SK-N-SH treated with all-trans-retinoic acid at 6 μM for 48 hours (cell line): ENCODE measurements at regions not wholly inside any gene's neighbourhood (a gene's known extent, or its start where the extent isn't known, plus 50 kb on each side); places are given as distances from the start of the nearest gene placed in this dataset.

ENCODE experiments used
- ATAC-seq: fragments of 200-7000 bp; cut with Tn5 transposase; 3 replicates; pipeline ENCODE4 v1.9.1; 2020; ENCODE audit warnings: mild to moderate bottlenecking, moderate library complexity
- ARNTL ChIP-seq: fragments of 450-650 bp; formaldehyde crosslinking; IDR thresholded peaks from 2 replicates; pipeline ENCODE4 v1.5.0; 2020; ENCODE audit warnings: low read depth, mild to moderate bottlenecking, moderate library complexity, borderline replicate concordance
- BACH2 ChIP-seq: fragments of 250-450 bp; sonication (Bioruptor Pico); IDR thresholded peaks from 2 replicates; pipeline ENCODE4 v1.9.0; 2021; ENCODE audit warnings: mild to moderate bottlenecking, borderline replicate concordance
- CSDC2 ChIP-seq: fragments of 250-450 bp; sonication (Bioruptor Pico); IDR thresholded peaks from 2 replicates; pipeline ENCODE4 v1.5.0; 2020; ENCODE audit warnings: mild to moderate bottlenecking, moderate library complexity
- ESRRG ChIP-seq: fragments of 250-450 bp; sonication (Bioruptor Pico); IDR thresholded peaks from 2 replicates; pipeline ENCODE4 v1.6.1; 2021; ENCODE audit warnings: mild to moderate bottlenecking
- GLIS3 ChIP-seq: fragments of 250-450 bp; sonication (Bioruptor Pico); IDR thresholded peaks from 2 replicates; pipeline ENCODE4 v1.5.0; 2020; ENCODE audit warnings: mild to moderate bottlenecking, moderate library complexity
- ISL1 ChIP-seq: fragments of 250-450 bp; sonication (Bioruptor Pico); IDR thresholded peaks from 2 replicates; pipeline ENCODE4 v2.1.2; 2022; ENCODE audit warnings: mild to moderate bottlenecking, moderate library complexity
- OSR1 ChIP-seq: fragments of 250-450 bp; sonication (Bioruptor Pico); IDR thresholded peaks from 2 replicates; pipeline ENCODE4 v1.8.0; 2022; ENCODE audit warnings: moderate library complexity, mild to moderate bottlenecking, inconsistent platforms
- PPARA ChIP-seq: fragments of 250-450 bp; sonication (Bioruptor Pico); IDR thresholded peaks from 2 replicates; pipeline ENCODE4 v1.5.0; 2020; ENCODE audit warnings: mild to moderate bottlenecking, borderline replicate concordance
- RARB ChIP-seq: fragments of 250-450 bp; sonication (Bioruptor Pico); IDR thresholded peaks from 2 replicates; pipeline ENCODE4 v1.8.0; 2021; ENCODE audit warnings: mild to moderate bottlenecking, moderate library complexity
- SNAI2 ChIP-seq: fragments of 250-450 bp; sonication (Bioruptor Pico); IDR thresholded peaks from 2 replicates; pipeline ENCODE4 v1.5.0; 2020; ENCODE audit warnings: mild to moderate bottlenecking, moderate library complexity
- TCF4 ChIP-seq: fragments of 250-450 bp; sonication (Bioruptor Pico); IDR thresholded peaks from 2 replicates; pipeline ENCODE4 v1.8.0; 2021; ENCODE audit warnings: mild to moderate bottlenecking, moderate library complexity, borderline replicate concordance
- TOX ChIP-seq: fragments of 250-450 bp; sonication (Bioruptor Pico); IDR thresholded peaks from 2 replicates; pipeline ENCODE4 v1.8.0; 2021; ENCODE audit warnings: mild to moderate bottlenecking, moderate library complexity, borderline replicate concordance
- ZC3H10 ChIP-seq: fragments of 250-450 bp; sonication (Bioruptor Pico); IDR thresholded peaks from 2 replicates; pipeline ENCODE4 v1.5.1; 2021; ENCODE audit warnings: mild to moderate bottlenecking, moderate library complexity
- ZFP3 ChIP-seq: fragments of 250-450 bp; sonication (Bioruptor Pico); IDR thresholded peaks from 2 replicates; pipeline ENCODE4 v1.5.0; 2020; ENCODE audit warnings: mild to moderate bottlenecking, moderate library complexity
- ZFP30 ChIP-seq: fragments of 450-650 bp; formaldehyde crosslinking; IDR thresholded peaks from 2 replicates; pipeline ENCODE4 v1.5.0; 2022; ENCODE audit warnings: mild to moderate bottlenecking, moderate library complexity
- ZNF565 ChIP-seq: fragments of 450-650 bp; formaldehyde crosslinking; conservative IDR thresholded peaks from 2 replicates; pipeline ENCODE4 v1.5.0; 2020; ENCODE audit warnings: low read depth, mild to moderate bottlenecking, moderate library complexity
- ZNF70 ChIP-seq: fragments of 450-650 bp; formaldehyde crosslinking; IDR thresholded peaks from 2 replicates; pipeline ENCODE4 v1.5.0; 2020; ENCODE audit warnings: mild to moderate bottlenecking, moderate library complexity
- ZNF8 ChIP-seq: fragments of 450-650 bp; formaldehyde crosslinking; IDR thresholded peaks from 2 replicates; pipeline ENCODE4 v1.5.0; 2020; ENCODE audit warnings: mild to moderate bottlenecking, moderate library complexity
- TF ChIP-seq, protein P1 (sequence below): fragments of 250-450 bp; sonication (Bioruptor Pico); IDR thresholded peaks from 2 replicates; pipeline ENCODE4 v1.8.0; 2020; ENCODE audit warnings: mild to moderate bottlenecking, moderate library complexity, borderline replicate concordance
- TF ChIP-seq, protein P2 (sequence below): fragments of 250-450 bp; sonication (Bioruptor Pico); IDR thresholded peaks from 2 replicates; pipeline ENCODE4 v1.5.0; 2020; ENCODE audit warnings: mild to moderate bottlenecking, moderate library complexity
- TF ChIP-seq, protein P3 (sequence below): fragments of 250-450 bp; sonication (Bioruptor Pico); IDR thresholded peaks from 2 replicates; pipeline ENCODE4 v1.8.0; 2021; ENCODE audit warnings: low read depth, mild to moderate bottlenecking, moderate library complexity, borderline replicate concordance
- TF ChIP-seq, protein P4 (sequence below): fragments of 250-450 bp; sonication (Bioruptor Pico); IDR thresholded peaks from 2 replicates; pipeline ENCODE4 v1.5.1; 2020; ENCODE audit warnings: low read depth, mild to moderate bottlenecking, moderate library complexity
- TF ChIP-seq, protein P5 (sequence below): fragments of 250-450 bp; sonication (Bioruptor Pico); IDR thresholded peaks from 2 replicates; pipeline ENCODE4 v1.5.1; 2021; ENCODE audit warnings: mild to moderate bottlenecking, moderate library complexity

DNA sequence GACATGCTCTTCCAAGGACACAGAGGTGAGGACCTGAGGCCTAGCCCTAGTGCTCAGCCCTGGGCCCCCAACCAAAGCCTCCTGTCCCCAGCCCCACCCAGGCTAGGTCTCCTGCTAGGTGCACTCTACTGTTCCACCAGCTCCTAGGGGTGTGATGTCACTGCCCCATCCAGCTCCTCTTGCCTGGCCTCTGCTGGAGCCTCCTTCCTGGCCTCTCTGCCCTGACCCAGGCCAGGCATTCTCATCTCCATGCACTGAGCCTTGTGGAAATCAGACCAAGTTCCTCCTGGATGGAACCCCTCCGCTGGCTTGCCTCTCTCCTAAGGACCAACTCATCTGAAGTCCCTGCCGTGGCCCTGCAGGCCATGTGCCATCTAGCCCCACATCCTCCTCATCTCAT, 156.8 kb downstream of the INHBB start:
- no peak for ATAC-seq
- TF ChIP-seq ZNF70 (CRISPR knock-in tag) (no peak), PPARA (CRISPR knock-in tag) (no peak)
- TF ChIP-seq, protein P1, sequence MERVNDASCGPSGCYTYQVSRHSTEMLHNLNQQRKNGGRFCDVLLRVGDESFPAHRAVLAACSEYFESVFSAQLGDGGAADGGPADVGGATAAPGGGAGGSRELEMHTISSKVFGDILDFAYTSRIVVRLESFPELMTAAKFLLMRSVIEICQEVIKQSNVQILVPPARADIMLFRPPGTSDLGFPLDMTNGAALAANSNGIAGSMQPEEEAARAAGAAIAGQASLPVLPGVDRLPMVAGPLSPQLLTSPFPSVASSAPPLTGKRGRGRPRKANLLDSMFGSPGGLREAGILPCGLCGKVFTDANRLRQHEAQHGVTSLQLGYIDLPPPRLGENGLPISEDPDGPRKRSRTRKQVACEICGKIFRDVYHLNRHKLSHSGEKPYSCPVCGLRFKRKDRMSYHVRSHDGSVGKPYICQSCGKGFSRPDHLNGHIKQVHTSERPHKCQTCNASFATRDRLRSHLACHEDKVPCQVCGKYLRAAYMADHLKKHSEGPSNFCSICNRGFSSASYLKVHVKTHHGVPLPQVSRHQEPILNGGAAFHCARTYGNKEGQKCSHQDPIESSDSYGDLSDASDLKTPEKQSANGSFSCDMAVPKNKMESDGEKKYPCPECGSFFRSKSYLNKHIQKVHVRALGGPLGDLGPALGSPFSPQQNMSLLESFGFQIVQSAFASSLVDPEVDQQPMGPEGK (CRISPR knock-in tag): no peak

DNA sequence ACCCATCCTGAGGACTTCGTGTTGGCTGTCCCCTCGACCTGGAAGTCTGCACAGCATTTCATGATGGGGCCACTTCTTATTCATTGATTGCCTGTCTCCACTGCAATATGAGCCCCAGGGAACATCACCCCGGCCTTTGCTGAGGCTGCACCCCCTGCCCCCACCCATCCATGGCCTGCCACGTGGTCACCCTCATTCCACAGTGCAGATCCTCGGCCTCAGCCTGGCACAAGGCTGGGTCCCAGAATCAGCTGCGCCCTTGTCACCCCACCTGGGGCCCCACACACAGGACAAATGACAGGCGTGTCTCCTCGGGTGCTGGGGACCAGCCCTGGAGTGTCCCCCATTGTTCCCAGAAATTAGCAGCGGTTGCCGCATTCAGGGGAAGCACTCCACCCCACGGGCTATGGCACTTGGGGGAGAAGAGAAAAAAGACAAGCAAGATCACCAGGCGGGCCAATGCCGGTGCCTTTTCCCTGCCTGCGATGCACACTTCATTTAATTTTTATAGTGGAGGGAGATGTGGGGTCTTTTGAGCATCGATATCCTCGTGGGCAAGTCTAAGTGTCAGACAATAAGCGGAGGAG, 157.4 kb downstream of the INHBB start:
- no peak for ATAC-seq
- TF ChIP-seq BACH2: no peak
- TF ChIP-seq ARNTL (CRISPR knock-in tag): no peak
- TF ChIP-seq ZFP30 (CRISPR knock-in tag): no peak
- no peak for TF ChIP-seq ZNF565 (CRISPR knock-in tag)
- TF ChIP-seq, protein P2, sequence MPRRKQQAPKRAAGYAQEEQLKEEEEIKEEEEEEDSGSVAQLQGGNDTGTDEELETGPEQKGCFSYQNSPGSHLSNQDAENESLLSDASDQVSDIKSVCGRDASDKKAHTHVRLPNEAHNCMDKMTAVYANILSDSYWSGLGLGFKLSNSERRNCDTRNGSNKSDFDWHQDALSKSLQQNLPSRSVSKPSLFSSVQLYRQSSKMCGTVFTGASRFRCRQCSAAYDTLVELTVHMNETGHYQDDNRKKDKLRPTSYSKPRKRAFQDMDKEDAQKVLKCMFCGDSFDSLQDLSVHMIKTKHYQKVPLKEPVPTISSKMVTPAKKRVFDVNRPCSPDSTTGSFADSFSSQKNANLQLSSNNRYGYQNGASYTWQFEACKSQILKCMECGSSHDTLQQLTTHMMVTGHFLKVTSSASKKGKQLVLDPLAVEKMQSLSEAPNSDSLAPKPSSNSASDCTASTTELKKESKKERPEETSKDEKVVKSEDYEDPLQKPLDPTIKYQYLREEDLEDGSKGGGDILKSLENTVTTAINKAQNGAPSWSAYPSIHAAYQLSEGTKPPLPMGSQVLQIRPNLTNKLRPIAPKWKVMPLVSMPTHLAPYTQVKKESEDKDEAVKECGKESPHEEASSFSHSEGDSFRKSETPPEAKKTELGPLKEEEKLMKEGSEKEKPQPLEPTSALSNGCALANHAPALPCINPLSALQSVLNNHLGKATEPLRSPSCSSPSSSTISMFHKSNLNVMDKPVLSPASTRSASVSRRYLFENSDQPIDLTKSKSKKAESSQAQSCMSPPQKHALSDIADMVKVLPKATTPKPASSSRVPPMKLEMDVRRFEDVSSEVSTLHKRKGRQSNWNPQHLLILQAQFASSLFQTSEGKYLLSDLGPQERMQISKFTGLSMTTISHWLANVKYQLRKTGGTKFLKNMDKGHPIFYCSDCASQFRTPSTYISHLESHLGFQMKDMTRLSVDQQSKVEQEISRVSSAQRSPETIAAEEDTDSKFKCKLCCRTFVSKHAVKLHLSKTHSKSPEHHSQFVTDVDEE: no peak
- TF ChIP-seq ZNF8: no peak
- TF ChIP-seq, protein P3, sequence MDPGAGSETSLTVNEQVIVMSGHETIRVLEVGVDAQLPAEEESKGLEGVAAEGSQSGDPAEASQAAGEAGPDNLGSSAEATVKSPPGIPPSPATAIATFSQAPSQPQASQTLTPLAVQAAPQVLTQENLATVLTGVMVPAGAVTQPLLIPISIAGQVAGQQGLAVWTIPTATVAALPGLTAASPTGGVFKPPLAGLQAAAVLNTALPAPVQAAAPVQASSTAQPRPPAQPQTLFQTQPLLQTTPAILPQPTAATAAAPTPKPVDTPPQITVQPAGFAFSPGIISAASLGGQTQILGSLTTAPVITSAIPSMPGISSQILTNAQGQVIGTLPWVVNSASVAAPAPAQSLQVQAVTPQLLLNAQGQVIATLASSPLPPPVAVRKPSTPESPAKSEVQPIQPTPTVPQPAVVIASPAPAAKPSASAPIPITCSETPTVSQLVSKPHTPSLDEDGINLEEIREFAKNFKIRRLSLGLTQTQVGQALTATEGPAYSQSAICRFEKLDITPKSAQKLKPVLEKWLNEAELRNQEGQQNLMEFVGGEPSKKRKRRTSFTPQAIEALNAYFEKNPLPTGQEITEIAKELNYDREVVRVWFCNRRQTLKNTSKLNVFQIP: no peak
- TF ChIP-seq ESRRG (CRISPR knock-in tag): no peak
- TF ChIP-seq RARB (CRISPR knock-in tag): no peak
- TF ChIP-seq GLIS3 (CRISPR knock-in tag): no peak
- TF ChIP-seq OSR1 (CRISPR knock-in tag): no peak
- TF ChIP-seq TCF4 (CRISPR knock-in tag): no peak
- no peak for TF ChIP-seq SNAI2
- TF ChIP-seq, protein P4, sequence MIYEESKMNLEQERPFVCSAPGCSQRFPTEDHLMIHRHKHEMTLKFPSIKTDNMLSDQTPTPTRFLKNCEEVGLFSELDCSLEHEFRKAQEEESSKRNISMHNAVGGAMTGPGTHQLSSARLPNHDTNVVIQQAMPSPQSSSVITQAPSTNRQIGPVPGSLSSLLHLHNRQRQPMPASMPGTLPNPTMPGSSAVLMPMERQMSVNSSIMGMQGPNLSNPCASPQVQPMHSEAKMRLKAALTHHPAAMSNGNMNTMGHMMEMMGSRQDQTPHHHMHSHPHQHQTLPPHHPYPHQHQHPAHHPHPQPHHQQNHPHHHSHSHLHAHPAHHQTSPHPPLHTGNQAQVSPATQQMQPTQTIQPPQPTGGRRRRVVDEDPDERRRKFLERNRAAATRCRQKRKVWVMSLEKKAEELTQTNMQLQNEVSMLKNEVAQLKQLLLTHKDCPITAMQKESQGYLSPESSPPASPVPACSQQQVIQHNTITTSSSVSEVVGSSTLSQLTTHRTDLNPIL (CRISPR knock-in tag): no peak

DNA sequence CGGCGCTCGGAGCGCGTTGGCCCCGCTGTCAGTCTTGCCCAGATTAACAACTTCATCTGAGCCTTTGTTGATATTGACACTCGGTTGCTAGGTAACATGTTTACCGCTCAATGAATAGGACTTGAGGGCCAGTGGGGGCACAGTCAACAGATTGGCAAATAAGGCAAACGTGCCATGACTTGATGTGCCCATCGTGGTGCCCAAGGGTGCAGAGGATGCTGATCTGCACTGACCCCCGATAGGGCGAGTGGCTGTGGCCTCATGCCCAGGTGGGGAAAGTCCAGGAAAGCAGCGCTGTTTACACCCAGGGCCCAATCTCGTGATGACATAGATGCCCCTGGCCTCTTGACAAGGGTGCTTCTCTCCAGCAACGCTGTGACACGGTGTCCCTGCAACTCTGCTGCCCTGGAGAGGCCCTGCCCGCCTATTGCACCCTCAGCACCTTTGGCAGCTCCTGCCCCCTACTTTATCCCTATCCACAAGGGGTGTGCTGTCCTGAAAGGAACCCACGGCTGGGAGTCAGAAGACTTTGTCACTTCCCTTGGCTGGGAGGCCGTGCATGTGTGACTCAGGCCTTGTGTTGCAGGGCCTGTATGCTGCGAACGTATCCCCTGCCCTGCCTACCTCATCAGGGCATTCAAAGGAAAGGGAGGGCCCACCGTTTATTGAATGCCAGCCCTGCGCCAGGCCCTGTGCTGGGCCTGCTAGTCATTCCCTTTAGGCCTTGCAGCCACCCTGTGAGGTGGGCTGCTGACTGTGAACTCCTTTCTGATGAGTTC, 158.0 kb downstream of the INHBB start:
- ATAC-seq: no peak; the same call in 1 of the 3 replicates
- TF ChIP-seq ARNTL (CRISPR knock-in tag) (no peak), ZFP3 (no peak), TCF4 (CRISPR knock-in tag) (no peak), ZNF70 (CRISPR knock-in tag) (no peak), SNAI2 (no peak), BACH2 (no peak), RARB (CRISPR knock-in tag) (no peak), TOX (CRISPR knock-in tag) (no peak), CSDC2 (CRISPR knock-in tag) (no peak), ZNF565 (CRISPR knock-in tag) (no peak), ESRRG (CRISPR knock-in tag) (no peak), ZC3H10 (CRISPR knock-in tag) (no peak), ISL1 (CRISPR knock-in tag) (no peak), OSR1 (CRISPR knock-in tag) (no peak)
- TF ChIP-seq, protein P1 (CRISPR knock-in tag): no peak
- TF ChIP-seq, protein P5, sequence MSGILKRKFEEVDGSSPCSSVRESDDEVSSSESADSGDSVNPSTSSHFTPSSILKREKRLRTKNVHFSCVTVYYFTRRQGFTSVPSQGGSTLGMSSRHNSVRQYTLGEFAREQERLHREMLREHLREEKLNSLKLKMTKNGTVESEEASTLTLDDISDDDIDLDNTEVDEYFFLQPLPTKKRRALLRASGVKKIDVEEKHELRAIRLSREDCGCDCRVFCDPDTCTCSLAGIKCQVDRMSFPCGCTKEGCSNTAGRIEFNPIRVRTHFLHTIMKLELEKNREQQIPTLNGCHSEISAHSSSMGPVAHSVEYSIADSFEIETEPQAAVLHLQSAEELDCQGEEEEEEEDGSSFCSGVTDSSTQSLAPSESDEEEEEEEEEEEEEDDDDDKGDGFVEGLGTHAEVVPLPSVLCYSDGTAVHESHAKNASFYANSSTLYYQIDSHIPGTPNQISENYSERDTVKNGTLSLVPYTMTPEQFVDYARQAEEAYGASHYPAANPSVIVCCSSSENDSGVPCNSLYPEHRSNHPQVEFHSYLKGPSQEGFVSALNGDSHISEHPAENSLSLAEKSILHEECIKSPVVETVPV (CRISPR knock-in tag): no peak
- TF ChIP-seq, all 23 proteins: peak for 0
